ENCODE measurements at regions not wholly inside any gene's neighbourhood (a gene's known extent, or its start where the extent isn't known, plus 50 kb on each side); places are given as distances from the start of the nearest gene placed in this dataset.

DNA sequence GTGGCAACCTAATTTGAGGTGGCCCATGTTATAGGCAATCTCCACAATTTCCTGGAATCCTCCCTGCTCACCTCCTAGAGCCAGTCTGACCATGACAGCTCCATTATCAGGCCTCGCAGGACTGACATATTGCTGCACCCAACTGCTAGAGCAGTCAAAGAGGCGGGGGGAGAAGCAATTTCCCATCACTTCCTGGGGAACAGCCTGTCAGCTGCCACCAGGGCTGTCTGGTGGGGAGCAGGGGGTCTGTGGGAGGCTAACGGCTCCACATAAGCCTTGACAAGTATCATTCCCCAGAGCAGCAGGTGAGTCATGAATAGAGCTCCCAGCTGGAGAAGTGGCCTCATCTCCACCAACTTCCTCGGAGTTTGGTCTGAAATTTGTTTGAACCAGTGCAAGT, 322.9 kb downstream of the MATN1 start:
- no peak for DNase-seq

GRCh38 chr1:30399026-30399425, 324.4 kb downstream of the MATN1 start:
- no peak for DNase-seq

DNA sequence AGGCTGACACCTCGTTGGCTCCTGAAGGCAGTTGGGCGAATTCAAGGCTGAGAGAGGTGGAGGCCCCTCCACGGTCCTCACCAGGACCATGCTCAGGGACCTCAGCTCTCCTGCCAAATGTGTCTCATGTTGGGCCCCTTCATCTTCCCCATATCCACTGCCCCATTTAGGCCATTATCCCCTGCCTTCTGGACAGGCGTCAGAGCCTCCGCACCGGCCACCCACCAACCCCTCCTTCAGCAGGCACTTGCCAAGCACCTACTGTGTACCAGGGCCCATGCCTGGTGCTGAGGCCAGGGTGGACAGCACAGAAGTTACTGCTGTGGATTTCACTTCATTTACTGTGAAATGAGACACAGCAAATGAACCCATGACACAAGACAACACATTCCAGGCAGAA, 325.8 kb downstream of the MATN1 start:
- DNase-seq = no peak

DNA sequence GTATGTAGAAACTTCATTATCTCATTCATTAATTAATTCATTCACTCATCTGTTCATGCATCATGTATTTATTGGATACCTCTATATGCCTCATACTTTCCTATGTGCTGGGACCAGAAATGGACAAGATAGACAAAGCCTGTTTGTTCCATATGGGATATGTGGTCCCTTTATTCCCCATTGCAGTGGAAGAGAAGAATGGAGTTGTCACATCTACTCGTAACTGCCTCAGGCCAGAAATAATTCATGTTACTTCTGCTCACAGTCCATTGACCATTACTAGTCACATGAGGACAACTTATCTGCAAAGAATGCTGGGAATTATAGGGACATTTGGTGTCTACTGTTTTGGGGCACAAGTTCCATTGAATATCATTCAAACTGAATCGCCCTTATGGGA, 327.8 kb downstream of the MATN1 start:
- no peak for DNase-seq

- DNase-seq = no peak
Observed at GRCh38 chr1:30388386-30388785, 335.0 kb downstream of the MATN1 start.

DNA sequence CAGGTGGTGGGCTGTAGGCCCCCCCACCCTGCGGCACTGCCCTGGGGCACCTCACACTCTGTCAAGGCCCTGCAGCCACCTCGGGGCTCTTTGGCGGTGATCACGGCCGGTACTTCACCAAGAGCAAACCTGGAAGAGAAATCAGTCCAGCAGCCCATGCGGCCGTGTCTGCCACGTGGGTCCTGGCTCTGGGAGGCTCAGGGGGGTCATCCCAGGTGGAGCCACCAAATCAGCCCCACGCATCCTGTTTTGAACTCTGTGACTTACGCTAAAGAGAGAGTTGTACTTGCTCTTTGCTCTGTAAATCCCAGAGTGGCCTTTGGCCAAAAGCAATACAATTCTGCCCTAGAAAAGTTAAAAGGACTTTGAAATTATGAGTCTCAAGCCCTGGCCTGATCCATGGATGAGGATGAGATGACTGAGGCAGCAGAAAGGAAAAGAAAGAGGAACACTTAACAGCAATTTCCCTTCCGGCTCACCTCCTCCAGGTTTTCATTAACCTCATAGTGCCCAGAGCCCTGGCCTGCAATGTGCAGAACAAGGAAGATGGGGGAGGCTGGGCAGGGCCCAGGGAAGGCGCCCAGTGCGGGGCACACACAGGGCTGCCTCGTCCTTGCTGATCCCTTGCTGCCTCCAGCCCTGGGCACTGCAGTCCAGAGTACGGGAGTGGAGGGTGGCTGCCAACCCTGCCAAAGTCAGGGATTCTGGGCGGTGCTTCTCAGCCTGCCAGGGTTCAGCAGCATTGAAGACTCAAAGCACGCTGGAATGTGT, 337.0 kb downstream of the MATN1 start:
- no peak for DNase-seq

GRCh38 chr1:30385246-30385995, 338.0 kb downstream of the MATN1 start:
- DNase-seq = no peak

- DNase-seq = no peak
Observed at GRCh38 chr1:30384286-30385245, 338.8 kb downstream of the MATN1 start.

GRCh38 chr1:30383221-30383711, 340.1 kb downstream of the MATN1 start:
- DNase-seq = no peak

DNA sequence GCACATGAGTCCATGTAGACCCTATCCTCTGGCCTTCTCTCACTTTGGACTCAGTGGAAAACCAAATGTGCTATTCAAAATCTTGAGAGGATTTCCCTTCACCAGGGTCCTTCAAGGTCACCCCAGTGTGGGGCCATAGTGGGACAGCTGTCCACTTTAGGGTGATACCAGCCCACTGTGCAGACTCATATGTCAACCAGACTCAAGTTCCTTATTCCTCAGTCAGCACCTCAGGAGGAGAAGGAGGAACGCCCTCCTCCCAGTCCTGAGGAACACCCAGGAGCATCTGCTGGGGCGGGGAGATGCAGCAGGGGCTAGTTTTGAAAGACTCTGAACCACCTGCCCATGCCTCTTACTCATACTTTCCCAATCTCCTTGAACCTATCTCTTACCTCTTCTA, 340.9 kb downstream of the MATN1 start:
- DNase-seq = no peak

DNA sequence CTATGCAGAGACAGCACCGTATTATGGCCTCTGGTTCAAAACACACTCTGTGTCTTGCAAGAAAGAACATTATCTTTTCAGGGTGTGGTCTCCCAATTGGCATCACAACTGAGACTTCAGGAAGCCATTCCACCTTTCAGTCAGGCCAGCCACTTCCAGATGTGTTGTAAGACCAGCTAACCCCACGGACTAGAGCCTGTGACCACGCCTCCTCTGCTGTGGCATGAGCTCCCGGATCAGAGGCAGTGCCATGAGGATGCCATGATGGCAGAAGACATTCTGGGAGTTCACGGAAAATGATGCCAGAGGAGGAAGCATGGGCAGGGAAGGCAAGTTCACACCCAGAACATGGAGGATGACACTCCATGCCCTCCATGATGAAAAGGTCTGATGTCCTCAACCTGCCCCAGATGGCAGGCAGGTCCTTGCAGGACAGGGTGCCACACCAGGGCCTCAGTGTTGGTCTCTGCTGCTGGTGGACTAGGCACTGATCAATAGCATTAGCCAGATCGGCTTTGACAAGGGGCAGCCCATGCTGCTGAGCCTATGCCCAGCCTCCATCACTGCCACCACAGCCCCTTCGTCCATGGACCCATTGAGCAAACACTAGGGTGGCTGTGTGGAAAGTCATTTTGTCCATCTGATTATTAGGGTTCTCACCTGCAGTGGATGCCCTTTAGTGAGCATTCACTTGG, 341.6 kb downstream of the MATN1 start:
- no peak for DNase-seq

DNA sequence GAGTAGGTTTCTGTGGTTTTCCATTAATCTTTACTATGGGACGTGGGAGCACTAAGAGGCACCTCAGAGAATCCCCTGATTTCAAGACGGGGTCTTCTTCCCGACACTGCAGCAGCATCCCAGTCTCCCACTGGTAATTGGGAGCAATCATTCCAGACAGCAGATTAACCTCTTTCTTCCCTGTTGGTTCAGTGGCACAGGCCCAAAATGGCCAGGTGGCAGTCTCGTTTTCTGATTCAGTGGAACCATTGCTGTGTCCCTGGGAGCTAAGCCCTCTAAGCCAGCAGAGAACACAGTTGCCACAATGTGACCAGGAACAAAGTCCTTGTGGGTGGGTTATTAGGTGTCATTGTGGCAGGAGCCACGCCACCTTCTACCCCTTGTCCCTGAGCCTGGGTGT, 342.1 kb downstream of the MATN1 start:
- DNase-seq = no peak

DNA sequence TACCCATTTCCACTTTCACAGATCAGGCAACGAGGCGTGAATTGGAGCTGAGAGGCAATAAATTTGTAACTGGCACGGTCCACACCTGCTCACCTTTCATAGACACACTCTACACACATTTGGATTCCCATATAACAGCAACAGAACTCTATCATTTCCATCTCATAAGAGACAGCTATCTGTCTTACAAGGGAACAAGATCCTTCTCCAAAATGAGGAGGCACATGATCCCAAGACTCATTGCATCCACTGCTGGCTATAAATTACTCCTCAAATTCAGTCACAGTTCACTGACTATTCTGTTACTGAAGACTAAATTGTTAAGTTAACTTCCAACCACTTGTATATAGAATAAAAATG, 342.8 kb downstream of the MATN1 start:
- no peak for DNase-seq

DNA sequence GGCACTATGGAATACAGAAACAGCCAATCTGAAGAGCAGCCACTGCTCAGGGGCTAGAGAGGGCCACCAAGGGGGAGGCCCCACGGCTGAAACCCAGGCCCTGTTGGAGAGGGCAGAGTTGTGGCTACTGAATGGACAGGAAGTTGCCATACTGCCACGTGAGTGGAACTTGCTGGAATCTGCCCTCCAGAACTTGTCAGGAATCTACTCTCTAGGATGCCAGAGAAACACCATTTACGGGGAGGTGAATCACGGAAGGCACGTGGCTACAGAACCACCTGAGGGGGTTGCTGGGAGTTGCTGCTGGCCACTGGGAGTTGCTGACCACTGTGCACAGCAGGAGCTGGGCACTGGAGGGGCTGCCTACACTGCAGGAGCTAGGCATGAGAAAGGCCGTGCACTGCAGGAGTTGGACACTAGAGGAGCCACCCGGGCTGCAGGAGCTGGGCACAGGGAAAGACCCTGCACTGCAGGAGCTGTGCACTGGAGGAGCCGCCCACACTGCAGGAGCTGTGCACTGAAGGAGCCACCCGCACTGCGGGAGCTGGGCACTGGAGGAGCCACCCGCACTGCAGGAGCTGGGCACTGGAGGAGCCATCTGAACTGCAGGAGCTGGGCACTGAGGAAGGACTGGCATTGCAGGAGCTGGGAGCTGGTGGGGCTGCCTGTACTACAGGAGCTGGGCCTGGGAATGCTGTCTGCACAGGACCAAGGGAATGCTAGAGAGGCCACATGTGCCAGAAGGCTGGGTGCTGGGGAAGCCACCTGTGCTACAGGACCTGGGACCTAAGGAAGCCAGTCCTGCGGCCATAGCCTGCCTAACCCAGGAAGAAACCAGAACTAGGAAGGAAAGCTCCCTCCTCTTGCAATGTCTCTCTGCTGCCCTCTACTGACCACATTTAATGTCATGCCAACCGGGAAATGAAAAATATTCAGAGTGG, 343.4 kb downstream of the MATN1 start:
- DNase-seq = peak; percentile 27

DNA sequence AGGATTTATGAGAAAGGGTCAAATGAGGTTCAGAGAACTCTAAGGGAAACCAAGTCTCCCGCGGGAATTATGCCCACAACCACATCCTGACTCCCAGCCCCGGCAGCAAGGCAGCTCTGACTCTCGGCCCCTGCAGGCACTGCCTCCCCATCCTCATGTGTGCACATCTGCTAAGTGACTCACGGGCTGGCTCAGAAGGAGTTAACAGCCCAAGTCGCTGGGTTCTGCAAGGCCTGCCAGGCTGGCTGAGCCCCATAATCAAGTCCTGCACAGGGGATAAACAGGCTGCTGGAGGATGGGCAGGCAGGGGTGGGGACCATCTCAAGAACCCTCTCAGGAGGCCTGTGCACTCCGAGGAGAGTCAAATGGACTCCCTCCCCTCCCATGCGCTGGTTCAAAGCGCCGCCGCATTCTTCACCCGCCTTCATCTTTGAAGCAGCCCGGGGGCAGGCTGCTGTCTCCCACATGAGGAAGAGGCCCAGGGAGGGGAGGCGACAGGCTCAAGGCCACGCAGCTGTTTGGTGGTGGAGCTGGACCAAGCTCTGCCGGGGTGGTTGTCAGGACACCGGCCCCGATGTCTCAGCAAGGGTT, 344.3 kb downstream of the MATN1 start:
- no peak for DNase-seq

GRCh38 chr1:30378003-30378596, 345.3 kb downstream of the MATN1 start:
- no peak for DNase-seq

- no peak for DNase-seq
Observed at GRCh38 chr1:30377230-30378002, 346.0 kb downstream of the MATN1 start.

DNA sequence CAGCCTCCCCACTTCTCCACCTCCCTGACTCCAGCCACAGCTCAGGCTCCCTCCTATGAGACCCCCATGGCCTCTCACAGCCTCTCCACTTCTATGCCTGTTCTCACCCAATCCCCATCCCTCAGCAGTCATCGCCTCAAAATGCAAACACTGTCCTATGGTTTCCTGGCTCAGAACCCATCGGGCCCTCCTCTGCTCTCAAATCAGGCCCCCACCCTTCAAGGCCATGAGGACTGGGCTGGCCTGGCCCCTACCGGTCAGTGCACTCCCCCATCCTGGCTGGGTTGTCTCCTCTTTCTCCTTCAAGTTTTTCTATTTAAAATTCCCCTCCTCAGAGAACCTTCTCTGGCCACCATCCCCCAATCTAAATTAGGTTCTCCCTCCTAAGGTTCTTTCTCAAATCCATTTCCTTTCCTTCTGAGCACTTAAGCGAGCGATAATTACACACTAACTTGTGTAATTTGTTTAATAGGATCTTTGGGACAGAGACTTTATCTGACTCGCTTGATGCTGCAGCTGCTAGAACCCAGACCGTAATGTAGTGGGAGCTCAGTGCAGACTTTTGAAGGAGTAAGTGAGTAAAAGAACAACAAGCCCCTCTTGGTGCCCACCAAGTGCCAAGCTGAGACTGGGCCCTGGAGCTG, 347.2 kb downstream of the MATN1 start:
- DNase-seq = no peak

DNA sequence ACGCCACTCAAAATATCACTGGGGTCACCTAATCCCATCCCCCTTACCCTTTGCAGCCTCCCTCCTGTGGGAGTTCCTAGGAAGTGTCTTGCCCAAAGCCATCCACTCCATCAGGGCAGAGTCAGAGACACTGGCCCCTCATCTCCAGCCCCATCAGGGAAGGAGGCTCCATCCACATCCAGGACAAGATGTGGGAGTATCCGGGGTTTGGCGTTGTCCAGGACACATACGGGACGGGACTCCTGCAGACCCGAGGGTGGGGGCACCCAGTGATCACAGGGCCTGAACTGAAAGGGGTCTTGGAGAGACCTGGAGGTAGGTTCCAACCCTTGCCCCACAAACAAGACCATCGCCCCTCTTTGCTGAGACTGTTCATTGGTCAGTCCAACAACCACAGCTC, 348.2 kb downstream of the MATN1 start:
- no peak for DNase-seq
